BJ (cell line): ENCODE measurements at regions not wholly inside any gene's neighbourhood (a gene's known extent, or its start where the extent isn't known, plus 50 kb on each side); places are given as distances from the start of the nearest gene placed in this dataset.

ENCODE experiments used
- CTCF ChIA-PET: fragments of 350-600 bp; formaldehyde crosslinking; extraction: SDS; loops from one replicate; lab custom pipeline; 2021; ENCODE audit warnings: antibody characterized with exemption, inconsistent platforms; lab: Yijun Ruan, JAX
- POLR2A ChIA-PET: fragments of 300-600 bp; sonication (Branson Sonifier 250); formaldehyde crosslinking; extraction: SDS; loops from one replicate; lab custom pipeline; 2021; ENCODE audit warnings: antibody characterized with exemption; lab: Charles Lee
- DNase-seq: peaks from one replicate; pipeline ENCODE4 v3.0.0-alpha.2; 2011; ENCODE audit warnings: low read depth
- H3K27me3 ChIP-seq: 2 replicates; pipeline ENCODE4 v1.6.0; 2011; ENCODE audit warnings: low read length; ENCODE audit not compliant: control insufficient read depth, insufficient read depth
- H3K36me3 ChIP-seq: 2 replicates; pipeline ENCODE4 v1.5.1; 2011; ENCODE audit warnings: low read length; ENCODE audit not compliant: control insufficient read depth, insufficient read depth
- H3K4me3 ChIP-seq: 2 replicates; pipeline ENCODE4 v1.5.1; 2011; ENCODE audit warnings: low read depth, mild to moderate bottlenecking, control low read depth, low read length
- TF ChIP-seq, protein P1 (sequence below): IDR thresholded peaks from 2 replicates; pipeline ENCODE4 v1.5.1; 2011; ENCODE audit warnings: low read depth, mild to moderate bottlenecking, control low read depth, inconsistent platforms, low read length, moderate library complexity; ENCODE audit not compliant: insufficient read depth

DNA sequence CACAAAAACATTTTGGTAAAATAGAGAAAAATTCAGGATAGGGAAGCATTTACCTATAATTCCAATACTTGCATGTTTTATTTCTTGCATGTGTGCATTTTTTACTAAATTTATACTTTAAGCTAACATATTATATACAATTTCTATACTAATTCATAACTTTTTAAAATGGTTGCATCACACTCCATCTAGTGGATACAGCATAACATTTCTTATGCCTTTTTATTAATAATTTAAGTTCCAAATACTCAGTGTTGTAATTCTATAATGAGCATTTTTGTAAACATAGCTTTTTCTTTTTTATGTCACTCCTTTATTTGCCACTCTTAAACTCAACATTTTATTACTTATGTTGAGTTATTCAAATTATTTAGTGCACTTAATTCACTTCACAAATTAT is 477.7 kb downstream of the ZBBX start:
- ChIA-PET CTCF (no interaction called here), POLR2A (no interaction called here)
- no peak for DNase-seq
- TF ChIP-seq, protein P1, sequence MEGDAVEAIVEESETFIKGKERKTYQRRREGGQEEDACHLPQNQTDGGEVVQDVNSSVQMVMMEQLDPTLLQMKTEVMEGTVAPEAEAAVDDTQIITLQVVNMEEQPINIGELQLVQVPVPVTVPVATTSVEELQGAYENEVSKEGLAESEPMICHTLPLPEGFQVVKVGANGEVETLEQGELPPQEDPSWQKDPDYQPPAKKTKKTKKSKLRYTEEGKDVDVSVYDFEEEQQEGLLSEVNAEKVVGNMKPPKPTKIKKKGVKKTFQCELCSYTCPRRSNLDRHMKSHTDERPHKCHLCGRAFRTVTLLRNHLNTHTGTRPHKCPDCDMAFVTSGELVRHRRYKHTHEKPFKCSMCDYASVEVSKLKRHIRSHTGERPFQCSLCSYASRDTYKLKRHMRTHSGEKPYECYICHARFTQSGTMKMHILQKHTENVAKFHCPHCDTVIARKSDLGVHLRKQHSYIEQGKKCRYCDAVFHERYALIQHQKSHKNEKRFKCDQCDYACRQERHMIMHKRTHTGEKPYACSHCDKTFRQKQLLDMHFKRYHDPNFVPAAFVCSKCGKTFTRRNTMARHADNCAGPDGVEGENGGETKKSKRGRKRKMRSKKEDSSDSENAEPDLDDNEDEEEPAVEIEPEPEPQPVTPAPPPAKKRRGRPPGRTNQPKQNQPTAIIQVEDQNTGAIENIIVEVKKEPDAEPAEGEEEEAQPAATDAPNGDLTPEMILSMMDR, result no peak
- H3K4me3 ChIP-seq, result no peak overlapping the region
- H3K36me3 ChIP-seq, result no peaks in the 10 kb centered on the region
- H3K27me3 ChIP-seq, result no peaks in the 10 kb centered on the region

DNA sequence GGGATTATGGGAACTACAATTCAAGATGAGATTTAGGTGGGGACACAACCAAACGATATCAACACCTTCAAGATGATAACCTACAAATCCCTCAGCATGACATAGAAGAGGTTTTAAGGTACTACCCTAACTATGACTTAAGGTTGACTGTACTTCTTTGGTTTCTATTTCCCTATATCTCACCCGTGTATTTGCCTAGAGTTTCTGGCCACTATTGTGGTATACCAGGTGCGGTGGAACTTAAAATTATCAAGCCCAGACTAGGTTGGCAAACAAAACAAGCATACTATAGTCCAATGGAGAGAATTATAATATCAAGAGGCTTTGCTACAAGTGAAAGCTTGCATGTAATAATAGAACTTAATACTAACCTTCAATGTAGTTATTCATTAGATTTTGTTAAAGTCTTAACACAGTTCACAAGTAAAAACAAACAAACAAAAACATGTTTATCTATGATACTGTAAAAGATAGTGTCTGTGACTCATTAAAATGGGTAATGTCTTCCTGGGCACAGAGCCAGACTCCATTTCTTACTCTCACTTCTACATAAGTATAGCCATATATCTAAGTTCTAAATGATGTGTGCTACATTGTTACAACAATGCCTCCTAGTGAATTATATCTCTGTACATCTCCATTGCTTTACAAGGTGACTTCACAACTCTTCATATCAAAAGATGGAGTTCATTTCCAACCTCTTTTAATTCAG is 479.1 kb downstream of the ZBBX start:
- ChIA-PET CTCF (no interaction called here), POLR2A (no interaction called here)
- Histone ChIP-seq H3K4me3 (no peak overlapping the region), H3K36me3 (no peaks in the 10 kb centered on the region), H3K27me3 (no peaks in the 10 kb centered on the region)
- no peak for DNase-seq
- TF ChIP-seq, protein P1, result no peak

DNA sequence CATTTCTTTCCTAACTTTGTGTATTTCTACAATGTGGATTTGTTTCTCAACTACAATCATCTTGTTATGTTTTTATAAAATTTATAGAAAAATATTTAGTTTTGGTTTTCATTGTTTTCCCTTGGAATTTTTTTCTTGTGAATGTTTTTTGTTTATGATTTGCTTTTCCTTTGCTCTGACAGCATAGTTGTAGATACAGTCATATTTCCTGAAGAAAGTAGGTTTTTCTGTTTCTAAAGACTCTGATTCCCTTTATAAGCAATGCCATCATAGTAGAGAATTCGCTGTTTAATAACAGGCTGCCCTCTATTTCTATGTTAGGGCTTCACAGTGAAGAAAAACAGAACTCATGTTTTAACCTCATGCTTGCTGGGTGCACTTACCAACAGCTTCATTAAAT is 482.3 kb downstream of the ZBBX start:
- POLR2A ChIA-PET, result no interaction called here
- Histone ChIP-seq H3K4me3 (no peak overlapping the region), H3K27me3 (no peaks in the 10 kb centered on the region), H3K36me3 (no peaks in the 10 kb centered on the region)
- CTCF ChIA-PET, result no interaction called here
- no peak for DNase-seq
- TF ChIP-seq, protein P1, result no peak

DNA sequence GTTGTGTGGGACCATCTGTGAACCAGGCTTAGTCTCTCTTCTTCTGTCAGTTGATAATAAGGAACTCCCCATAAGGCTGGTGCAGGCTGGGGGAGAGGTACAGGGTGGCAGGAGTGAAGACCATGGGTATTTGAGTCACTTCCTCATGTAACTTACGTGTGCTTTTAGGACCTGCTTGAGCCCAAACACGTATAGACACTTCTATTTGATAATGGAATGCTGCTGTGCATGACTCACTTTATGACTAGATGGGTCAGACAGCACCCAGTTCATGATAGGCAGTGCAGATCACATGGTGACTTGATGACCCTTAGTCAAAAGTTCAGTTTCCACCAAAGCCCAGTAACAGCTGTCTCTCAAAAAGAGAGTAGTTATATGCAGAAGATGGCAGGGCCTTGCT is 490.9 kb downstream of the ZBBX start:
- POLR2A ChIA-PET, result no interaction called here
- TF ChIP-seq, protein P1, result no peak

DNA sequence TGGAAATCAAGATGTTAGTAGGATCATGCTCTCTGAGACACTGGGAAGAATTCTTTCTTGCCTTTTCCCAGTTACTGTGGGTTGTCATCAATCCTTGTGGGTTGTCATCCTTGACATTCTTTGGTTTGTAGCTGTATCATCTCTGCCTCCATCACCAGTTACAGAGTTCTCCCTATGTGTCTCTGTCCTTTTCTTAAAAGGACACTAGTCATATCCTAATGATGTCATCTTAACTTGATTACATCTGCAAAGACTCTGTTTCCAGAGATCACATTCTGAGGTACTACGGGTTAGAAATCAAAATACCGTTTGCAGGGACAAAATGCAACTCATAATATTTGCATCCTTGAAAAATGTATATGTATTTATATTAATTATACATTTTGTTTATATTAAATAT is 500.4 kb downstream of the ZBBX start:
- TF ChIP-seq, protein P1, result no peak
- no peaks in the 10 kb centered on the region for H3K36me3 ChIP-seq
- POLR2A ChIA-PET, result no interaction called here
- DNase-seq, result no peak
- CTCF ChIA-PET, result no interaction called here
- H3K27me3 ChIP-seq, result no peaks in the 10 kb centered on the region
- H3K4me3 ChIP-seq, result no peak overlapping the region

More for the DNA sequence above, 490.9 kb downstream of the ZBBX start:
- Histone ChIP-seq H3K36me3 (no peaks in the 10 kb centered on the region), H3K4me3 (no peak overlapping the region), H3K27me3 (no peaks in the 10 kb centered on the region)
- DNase-seq, result no peak
- CTCF ChIA-PET, result no interaction called here
